ENCODE measurements at regions not wholly inside any gene's neighbourhood (a gene's known extent, or its start where the extent isn't known, plus 50 kb on each side); places are given as distances from the start of the nearest gene placed in this dataset.

GRCh38 chr1:238674316-238674715 is 712.1 kb upstream of the CHRM3 start:
- TF ChIP-seq, protein P1, sequence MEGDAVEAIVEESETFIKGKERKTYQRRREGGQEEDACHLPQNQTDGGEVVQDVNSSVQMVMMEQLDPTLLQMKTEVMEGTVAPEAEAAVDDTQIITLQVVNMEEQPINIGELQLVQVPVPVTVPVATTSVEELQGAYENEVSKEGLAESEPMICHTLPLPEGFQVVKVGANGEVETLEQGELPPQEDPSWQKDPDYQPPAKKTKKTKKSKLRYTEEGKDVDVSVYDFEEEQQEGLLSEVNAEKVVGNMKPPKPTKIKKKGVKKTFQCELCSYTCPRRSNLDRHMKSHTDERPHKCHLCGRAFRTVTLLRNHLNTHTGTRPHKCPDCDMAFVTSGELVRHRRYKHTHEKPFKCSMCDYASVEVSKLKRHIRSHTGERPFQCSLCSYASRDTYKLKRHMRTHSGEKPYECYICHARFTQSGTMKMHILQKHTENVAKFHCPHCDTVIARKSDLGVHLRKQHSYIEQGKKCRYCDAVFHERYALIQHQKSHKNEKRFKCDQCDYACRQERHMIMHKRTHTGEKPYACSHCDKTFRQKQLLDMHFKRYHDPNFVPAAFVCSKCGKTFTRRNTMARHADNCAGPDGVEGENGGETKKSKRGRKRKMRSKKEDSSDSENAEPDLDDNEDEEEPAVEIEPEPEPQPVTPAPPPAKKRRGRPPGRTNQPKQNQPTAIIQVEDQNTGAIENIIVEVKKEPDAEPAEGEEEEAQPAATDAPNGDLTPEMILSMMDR (IDR thresholded peaks at IDR 0.05), result no peak
- no peak for TF ChIP-seq EP300 (IDR thresholded peaks at IDR 0.05)
- no peak for TF ChIP-seq POLR2AphosphoS5 (IDR thresholded peaks at IDR 0.05)
- no peak for TF ChIP-seq POLR2A (IDR thresholded peaks at IDR 0.05)
